GM12878 (cell line): ENCODE measurements at regions not wholly inside any gene's neighbourhood (a gene's known extent, or its start where the extent isn't known, plus 50 kb on each side); places are given as distances from the start of the nearest gene placed in this dataset.

ENCODE experiments used
- ATAC-seq: fragments of 200-7000 bp; cut with Tn5 transposase; 3 replicates; pipeline ENCODE4 v1.9.1; 2020; ENCODE audit warnings: mild to moderate bottlenecking, moderate library complexity
- BruUV-seq: library from RNA; stranded (reverse); fragments of 400-500 nt; replicated peaks from 2 replicates; lab custom pipeline; 2021; lab: Mats Ljungman, UMichigan
- CTCF ChIA-PET: fragments of 300-600 bp; sonication (Branson Sonifier 250); formaldehyde crosslinking; extraction: SDS; loops from one replicate; lab custom pipeline; 2021; ENCODE audit warnings: inconsistent platforms; lab: Yijun Ruan, JAX
- POLR2A ChIA-PET: fragments of 350-600 bp; formaldehyde crosslinking; extraction: SDS; loops from one replicate; lab custom pipeline; 2021; ENCODE audit warnings: inconsistent platforms; lab: Charles Lee
- RAD21 ChIA-PET: fragments of 300-600 bp; sonication (Branson Sonifier 250); formaldehyde crosslinking; loops from one replicate; lab custom pipeline; 2023; ENCODE audit warnings: antibody characterized with exemption; ENCODE audit not compliant: unreplicated experiment; lab: Charles Lee
- SMC1A ChIA-PET: fragments of 300-600 bp; sonication (Branson Sonifier 250); formaldehyde crosslinking; loops from one replicate; lab custom pipeline; 2023; ENCODE audit not compliant: unreplicated experiment, uncharacterized antibody; lab: Charles Lee
- DNase-seq: peaks from one replicate; pipeline ENCODE4 v3.0.0-alpha.2; 2011; ENCODE audit warnings: low read depth, low spot score
- FAIRE-seq: peaks from 3 replicates; lab custom pipeline; 2011; peaks lifted over from hg19 to GRCh38; lab: Jason Lieb, UNC
- H2AFZ ChIP-seq: 2 replicates; pipeline ENCODE4 v1.6.0; 2011; ENCODE audit warnings: low read depth, low read length, control low read depth; ENCODE audit not compliant: control insufficient read depth
- H3K27ac ChIP-seq: 2 replicates; pipeline ENCODE4 v1.5.1; 2011; ENCODE audit warnings: control low read depth; ENCODE audit not compliant: control insufficient read depth, insufficient read depth
- H3K27me3 ChIP-seq, 2 experiments: replicated peaks in 1 of 2; 2 replicates each; pipeline versions ENCODE4 v1.6.0 to v1.6.1; 2011; ENCODE audit warnings: low read length in 1 of 2; ENCODE audit not compliant: control insufficient read depth in 2 of 2, insufficient read depth in 2 of 2
- H3K36me3 ChIP-seq, 2 experiments: 2 replicates each; pipeline ENCODE4 v1.5.1; 2011; ENCODE audit warnings: low read length in 1 of 2; ENCODE audit not compliant: control insufficient read depth in 2 of 2, insufficient read depth in 2 of 2
- H3K4me1 ChIP-seq: 2 replicates; pipeline ENCODE4 v1.6.1; 2011; ENCODE audit warnings: mild to moderate bottlenecking, low read length, moderate library complexity, mixed read lengths; ENCODE audit not compliant: control insufficient read depth, insufficient read depth
- H3K4me2 ChIP-seq: 2 replicates; pipeline ENCODE4 v1.6.0; 2011; ENCODE audit warnings: control low read depth; ENCODE audit not compliant: control insufficient read depth, insufficient read depth
- H3K4me3 ChIP-seq: fragments of 200-600 bp; sonication (generic); 2 replicates; pipeline ENCODE4 v1.5.1; 2016
- H3K79me2 ChIP-seq: 2 replicates; pipeline ENCODE4 v1.6.0; 2011; ENCODE audit warnings: low read length; ENCODE audit not compliant: control insufficient read depth, insufficient read depth
- H3K9ac ChIP-seq: 2 replicates; pipeline ENCODE4 v1.8.0; 2011; ENCODE audit warnings: low read length, control low read depth, mixed read lengths; ENCODE audit not compliant: control insufficient read depth, insufficient read depth
- H3K9me3 ChIP-seq: replicated peaks from 3 replicates; pipeline ENCODE4 v1.5.1; 2011; ENCODE audit warnings: mild to moderate bottlenecking, low read length; ENCODE audit not compliant: control insufficient read depth, insufficient read depth
- H4K20me1 ChIP-seq: 2 replicates; pipeline ENCODE4 v1.6.0; 2011; ENCODE audit not compliant: control insufficient read depth, insufficient read depth
- CEBPB ChIP-seq, 2 experiments: fragments of 150-350 bp in 1 of 2; IDR thresholded peaks; 2 replicates each; pipeline ENCODE4 v1.6.1; 2012 to 2014; ENCODE audit warnings: low read depth in 2 of 2, low read length in 2 of 2, borderline replicate concordance in 1 of 2, inconsistent platforms in 1 of 2
- CREB1 ChIP-seq: IDR thresholded peaks from 2 replicates; pipeline ENCODE4 v1.6.1; 2012; ENCODE audit warnings: low read depth, mild to moderate bottlenecking, inconsistent platforms
- TARDBP ChIP-seq: IDR thresholded peaks from 2 replicates; pipeline ENCODE4 v1.6.1; 2016; ENCODE audit warnings: borderline replicate concordance
- ZBTB11 ChIP-seq: fragments of 450-650 bp; formaldehyde crosslinking; IDR thresholded peaks from 2 replicates; pipeline ENCODE4 v1.5.0; 2022; ENCODE audit warnings: mild to moderate bottlenecking, missing genetic modification characterization
- WGBS: methylation state at CpG from one replicate; pipeline ENCODE4 v1.1.6; 2016; ENCODE audit warnings: low lambda C conversion rate; ENCODE audit not compliant: insufficient replicate concordance, insufficient coverage; ENCODE audit errors: missing lambda C conversion rate; 5-methylcytosine and 5-hydroxymethylcytosine counted together
- in situ Hi-C: fragments of 300-500 bp; cut with MboI; formaldehyde crosslinking; loops from 9 replicates; pipeline ENCODE4 v1.14.3; 2018; ENCODE audit warnings: mixed read lengths
- intact Hi-C: fragments of 100-400 bp; cut with micrococcal nuclease; formaldehyde crosslinking; loops from one replicate; pipeline ENCODE4 v1.14.2; 2022; ENCODE audit not compliant: unreplicated experiment

- 0% methylated on average over 1 of the region's 1 CpG for WGBS
Observed at GRCh38 chr6:76250666-76251065, 178.2 kb upstream of the IMPG1 start.

More at GRCh38 chr6:76250666-76251065, 178.2 kb upstream of the IMPG1 start:
- ATAC-seq (no peak), FAIRE-seq (no peak), DNase-seq (no peak)
- Histone ChIP-seq H4K20me1 (no peaks in the 10 kb centered on the region), H3K36me3 (no peaks in the 10 kb centered on the region), H3K27me3 (no peaks in the 10 kb centered on the region), H3K4me1 (no peaks in the 10 kb centered on the region), H3K79me2 (no peaks in the 10 kb centered on the region), H3K9me3 (no peaks in the 10 kb centered on the region), H3K4me2 (no peak overlapping the region), H2AFZ (no peak overlapping the region), H3K27ac (no peak overlapping the region), H3K9ac (no peak overlapping the region), H3K4me3 (no peak overlapping the region)
- no TSS peak for BruUV-seq
- intact Hi-C loops: no loop called here
- ChIA-PET POLR2A (no interaction called here), RAD21 (no interaction called here), SMC1A (no interaction called here), CTCF (no interaction called here)
- in situ Hi-C loops: no loop called here
- TF ChIP-seq CEBPB (IDR thresholded peaks at IDR 0.05; ENCODE audit: borderline replicate concordance in 1 of 2, low read depth in 2 of 2, low read length in 2 of 2): no peak
- TF ChIP-seq CREB1: no peak
- no peak for TF ChIP-seq TARDBP
- TF ChIP-seq ZBTB11: no peak
